Aorta (tissue), 5 donors: ENCODE measurements at regions not wholly inside any gene's neighbourhood (a gene's known extent, or its start where the extent isn't known, plus 50 kb on each side); places are given as distances from the start of the nearest gene placed in this dataset.

Source experiments
- ATAC-seq: fragments of 200-7000 bp; cut with Tn5 transposase; one replicate; pipeline ENCODE4 v1.9.1; 2022; ENCODE audit warnings: moderate library complexity; ENCODE audit not compliant: low FRiP score
- DNase-seq, 2 donors: peaks; one replicate each; pipeline ENCODE4 v3.0.0-alpha.2; 2020
- H3K27ac ChIP-seq, 2 donors: one replicate each; pipeline ENCODE4 v1.5.1; 2013; ENCODE audit warnings: low read length in 2 of 2, mild to moderate bottlenecking in 2 of 2, moderate library complexity in 2 of 2, control low read depth in 1 of 2, inconsistent platforms in 1 of 2, low read depth in 1 of 2
- H3K27me3 ChIP-seq, 2 donors: one replicate each; pipeline ENCODE4 v1.6.1; 2013; ENCODE audit warnings: control low read depth in 1 of 2, low read length in 1 of 2, mild to moderate bottlenecking in 1 of 2, moderate library complexity in 1 of 2; ENCODE audit not compliant: insufficient read depth in 2 of 2, control insufficient read depth in 1 of 2
- H3K36me3 ChIP-seq, 2 donors: one replicate each; pipeline ENCODE4 v1.6.1; 2013; ENCODE audit warnings: control low read depth in 1 of 2, low read length in 1 of 2, mild to moderate bottlenecking in 1 of 2; ENCODE audit not compliant: insufficient read depth in 2 of 2, control insufficient read depth in 1 of 2
- H3K4me1 ChIP-seq, 2 donors: one replicate each; pipeline ENCODE4 v1.6.1; 2013; ENCODE audit warnings: low read length in 2 of 2, control low read depth in 1 of 2, mild to moderate bottlenecking in 1 of 2, moderate library complexity in 1 of 2; ENCODE audit not compliant: insufficient read depth in 2 of 2, control insufficient read depth in 1 of 2
- H3K4me3 ChIP-seq, 2 donors: one replicate each; pipeline ENCODE4 v1.5.1; 2013; ENCODE audit warnings: low read length in 2 of 2, control low read depth in 1 of 2, mild to moderate bottlenecking in 1 of 2
- H3K9me3 ChIP-seq: one replicate; pipeline ENCODE4 v1.6.1; 2013; ENCODE audit warnings: mild to moderate bottlenecking, low read length; ENCODE audit not compliant: control insufficient read depth
- WGBS, 2 donors: extraction: QIAGEN DNeasy Blood & Tissue Kit; methylation state at CpG; one replicate each; pipeline ENCODE4 v1.1.7; 2013; 5-methylcytosine and 5-hydroxymethylcytosine counted together
- intact Hi-C, 2 donors: fragments of 100-400 bp; cut with DNase I; formaldehyde crosslinking; loops; one replicate each; pipeline versions ENCODE4 v1.14.2 to v1.15.0; 2022
- donor health status: healthy with polysubstance abuse.
- donor health status: Bipolar disorder and iron deficiency.
- donor health status: DM: no; HTN: no; CAD: no.
- donor health status: DM: no; HTN: no; CAD: no.
- donor health status: DM: yes; HTN: yes; CAD: no.

- peaks cover 3% of the 10 kb centered on the region for H3K9me3 ChIP-seq
- no peak overlapping the region for H3K27ac ChIP-seq
- no peak overlapping the region for H3K4me3 ChIP-seq
- ATAC-seq: no peak
- intact Hi-C loops: no loop called here
- no peaks in the 10 kb centered on the region for H3K27me3 ChIP-seq
- no peak for DNase-seq
- no peaks in the 10 kb centered on the region for H3K36me3 ChIP-seq
- no peaks in the 10 kb centered on the region for H3K4me1 ChIP-seq
These were observed 2042.2 kb downstream of the ARAP2 start for GRCh38 chr4:34202154-34202553.

GRCh38 chr4:34220601-34221000 is 2023.7 kb downstream of the ARAP2 start:
- 47 to 67% methylated on average over 1 of the region's 1 CpG for WGBS, 2 donors

GRCh38 chr4:34221986-34222385 is 2022.3 kb downstream of the ARAP2 start:
- Histone ChIP-seq H3K36me3 (no peaks in the 10 kb centered on the region), H3K9me3 (no peaks in the 10 kb centered on the region), H3K4me1 (no peaks in the 10 kb centered on the region), H3K27me3 (no peaks in the 10 kb centered on the region), H3K27ac (no peak overlapping the region), H3K4me3 (no peak overlapping the region)
- ATAC-seq (no peak), DNase-seq (no peak)
- 70 to 71% methylated on average over 1 of the region's 1 CpG for WGBS, 2 donors
- intact Hi-C loops: no loop called here

More at GRCh38 chr4:34220601-34221000, 2023.7 kb downstream of the ARAP2 start:
- ATAC-seq (no peak), DNase-seq (no peak)
- Histone ChIP-seq H3K4me1 (no peaks in the 10 kb centered on the region), H3K4me3 (no peak overlapping the region), H3K27ac (no peak overlapping the region), H3K36me3 (no peaks in the 10 kb centered on the region), H3K9me3 (no peaks in the 10 kb centered on the region), H3K27me3 (no peaks in the 10 kb centered on the region)
- intact Hi-C loops: no loop called here

GRCh38 chr4:34236118-34236517 is 2008.2 kb downstream of the ARAP2 start:
- H3K9me3 ChIP-seq: peaks cover 1% of the 10 kb centered on the region
- no peaks in the 10 kb centered on the region for H3K4me1 ChIP-seq
- no peak for ATAC-seq
- intact Hi-C loops: no loop called here
- no peaks in the 10 kb centered on the region for H3K27me3 ChIP-seq
- no peaks in the 10 kb centered on the region for H3K36me3 ChIP-seq
- no peak for DNase-seq
- no peak overlapping the region for H3K27ac ChIP-seq
- WGBS, 2 donors: 94 to 96% methylated on average over 1 of the region's 1 CpG
- H3K4me3 ChIP-seq: no peak overlapping the region

- 72 to 77% methylated on average over 2 of the region's 2 CpGs for WGBS, 2 donors
- peaks cover 2% of the 10 kb centered on the region for H3K9me3 ChIP-seq
- H3K4me1 ChIP-seq: no peaks in the 10 kb centered on the region
- DNase-seq (no peak), ATAC-seq (no peak)
- H3K27ac ChIP-seq: no peak overlapping the region
- H3K27me3 ChIP-seq: no peaks in the 10 kb centered on the region
- no peak overlapping the region for H3K4me3 ChIP-seq
- intact Hi-C loops: no loop called here
- no peaks in the 10 kb centered on the region for H3K36me3 ChIP-seq
These were observed 1999.0 kb downstream of the ARAP2 start for GRCh38 chr4:34245276-34245675.

GRCh38 chr4:34250562-34250961 is 1993.8 kb downstream of the ARAP2 start:
- WGBS, 2 donors: 79 to 93% methylated on average over 1 of the region's 1 CpG
- H3K36me3 ChIP-seq: no peaks in the 10 kb centered on the region
- no peak for ATAC-seq

GRCh38 chr4:34253239-34253638 is 1991.1 kb downstream of the ARAP2 start:
- Histone ChIP-seq H3K36me3 (no peaks in the 10 kb centered on the region), H3K4me1 (no peaks in the 10 kb centered on the region), H3K27ac (no peak overlapping the region), H3K27me3 (no peaks in the 10 kb centered on the region), H3K4me3 (no peak overlapping the region), H3K9me3 (peaks cover 2% of the 10 kb centered on the region)
- ATAC-seq (no peak), DNase-seq (no peak)
- intact Hi-C loops: no loop called here

More at GRCh38 chr4:34250562-34250961, 1993.8 kb downstream of the ARAP2 start:
- H3K27me3 ChIP-seq: no peaks in the 10 kb centered on the region
- no peak overlapping the region for H3K27ac ChIP-seq
- H3K4me3 ChIP-seq: no peak overlapping the region
- H3K4me1 ChIP-seq: no peaks in the 10 kb centered on the region
- no peak for DNase-seq
- intact Hi-C loops: no loop called here
- peaks cover 2% of the 10 kb centered on the region for H3K9me3 ChIP-seq

- H3K27me3 ChIP-seq: no peaks in the 10 kb centered on the region
- H3K36me3 ChIP-seq: no peaks in the 10 kb centered on the region
- WGBS, 2 donors: 6 to 10% methylated on average over 2 of the region's 2 CpGs
- H3K9me3 ChIP-seq: no peaks in the 10 kb centered on the region
- DNase-seq (no peak), ATAC-seq (no peak)
- H3K4me1 ChIP-seq: no peaks in the 10 kb centered on the region
- H3K4me3 ChIP-seq: no peak overlapping the region
- H3K27ac ChIP-seq: no peak overlapping the region
- intact Hi-C loops: no loop called here
These were observed 1986.1 kb downstream of the ARAP2 start for GRCh38 chr4:34258176-34258575.

- Histone ChIP-seq H3K36me3 (no peaks in the 10 kb centered on the region), H3K9me3 (no peaks in the 10 kb centered on the region), H3K27ac (no peak overlapping the region), H3K4me1 (no peaks in the 10 kb centered on the region), H3K4me3 (no peak overlapping the region), H3K27me3 (no peaks in the 10 kb centered on the region)
- intact Hi-C loops: no loop called here
- DNase-seq (no peak), ATAC-seq (no peak)
- WGBS, 2 donors: 43% methylated on average over 2 of the region's 2 CpGs
These were observed 1982.5 kb downstream of the ARAP2 start for GRCh38 chr4:34261799-34262314.
